GM12878 (cell line): ENCODE measurements at regions not wholly inside any gene's neighbourhood (a gene's known extent, or its start where the extent isn't known, plus 50 kb on each side); places are given as distances from the start of the nearest gene placed in this dataset.

Source experiments
- ATAC-seq: fragments of 200-7000 bp; cut with Tn5 transposase; 3 replicates; pipeline ENCODE4 v1.9.1; 2020; ENCODE audit warnings: mild to moderate bottlenecking, moderate library complexity
- BruUV-seq: library from RNA; stranded (reverse); fragments of 400-500 nt; replicated peaks from 2 replicates; lab custom pipeline; 2021; lab: Mats Ljungman, UMichigan
- CTCF ChIA-PET: fragments of 300-600 bp; sonication (Branson Sonifier 250); formaldehyde crosslinking; extraction: SDS; loops from one replicate; lab custom pipeline; 2021; ENCODE audit warnings: inconsistent platforms; lab: Yijun Ruan, JAX
- POLR2A ChIA-PET: fragments of 350-600 bp; formaldehyde crosslinking; extraction: SDS; loops from one replicate; lab custom pipeline; 2021; ENCODE audit warnings: inconsistent platforms; lab: Charles Lee
- RAD21 ChIA-PET: fragments of 300-600 bp; sonication (Branson Sonifier 250); formaldehyde crosslinking; loops from one replicate; lab custom pipeline; 2023; ENCODE audit warnings: antibody characterized with exemption; ENCODE audit not compliant: unreplicated experiment; lab: Charles Lee
- SMC1A ChIA-PET: fragments of 300-600 bp; sonication (Branson Sonifier 250); formaldehyde crosslinking; loops from one replicate; lab custom pipeline; 2023; ENCODE audit not compliant: unreplicated experiment, uncharacterized antibody; lab: Charles Lee
- DNase-seq: peaks from one replicate; pipeline ENCODE4 v3.0.0-alpha.2; 2011; ENCODE audit warnings: low read depth, low spot score
- FAIRE-seq: peaks from 3 replicates; lab custom pipeline; 2011; peaks lifted over from hg19 to GRCh38; lab: Jason Lieb, UNC
- H2AFZ ChIP-seq: 2 replicates; pipeline ENCODE4 v1.6.0; 2011; ENCODE audit warnings: low read depth, low read length, control low read depth; ENCODE audit not compliant: control insufficient read depth
- H3K27ac ChIP-seq: 2 replicates; pipeline ENCODE4 v1.5.1; 2011; ENCODE audit warnings: control low read depth; ENCODE audit not compliant: control insufficient read depth, insufficient read depth
- H3K27me3 ChIP-seq, 2 experiments: replicated peaks in 1 of 2; 2 replicates each; pipeline versions ENCODE4 v1.6.0 to v1.6.1; 2011; ENCODE audit warnings: low read length in 1 of 2; ENCODE audit not compliant: control insufficient read depth in 2 of 2, insufficient read depth in 2 of 2
- H3K36me3 ChIP-seq, 2 experiments: 2 replicates each; pipeline ENCODE4 v1.5.1; 2011; ENCODE audit warnings: low read length in 1 of 2; ENCODE audit not compliant: control insufficient read depth in 2 of 2, insufficient read depth in 2 of 2
- H3K4me1 ChIP-seq: 2 replicates; pipeline ENCODE4 v1.6.1; 2011; ENCODE audit warnings: mild to moderate bottlenecking, low read length, moderate library complexity, mixed read lengths; ENCODE audit not compliant: control insufficient read depth, insufficient read depth
- H3K4me2 ChIP-seq: 2 replicates; pipeline ENCODE4 v1.6.0; 2011; ENCODE audit warnings: control low read depth; ENCODE audit not compliant: control insufficient read depth, insufficient read depth
- H3K4me3 ChIP-seq: fragments of 200-600 bp; sonication (generic); 2 replicates; pipeline ENCODE4 v1.5.1; 2016
- H3K79me2 ChIP-seq: 2 replicates; pipeline ENCODE4 v1.6.0; 2011; ENCODE audit warnings: low read length; ENCODE audit not compliant: control insufficient read depth, insufficient read depth
- H3K9ac ChIP-seq: 2 replicates; pipeline ENCODE4 v1.8.0; 2011; ENCODE audit warnings: low read length, control low read depth, mixed read lengths; ENCODE audit not compliant: control insufficient read depth, insufficient read depth
- H3K9me3 ChIP-seq: replicated peaks from 3 replicates; pipeline ENCODE4 v1.5.1; 2011; ENCODE audit warnings: mild to moderate bottlenecking, low read length; ENCODE audit not compliant: control insufficient read depth, insufficient read depth
- H4K20me1 ChIP-seq: 2 replicates; pipeline ENCODE4 v1.6.0; 2011; ENCODE audit not compliant: control insufficient read depth, insufficient read depth
- ATF3 ChIP-seq: IDR thresholded peaks from 2 replicates; pipeline ENCODE4 v1.6.1; 2011; ENCODE audit warnings: low read depth, mild to moderate bottlenecking, low read length, moderate library complexity, borderline replicate concordance; ENCODE audit errors: extremely low read depth
- CBFB ChIP-seq: IDR thresholded peaks from 2 replicates; pipeline ENCODE4 v1.6.1; 2016; ENCODE audit warnings: antibody characterized with exemption, low read depth
- CBX5 ChIP-seq: sonication (generic); IDR thresholded peaks from 2 replicates; pipeline ENCODE4 v1.6.1; 2016; ENCODE audit warnings: low read depth, moderate library complexity, mild to moderate bottlenecking, inconsistent platforms
- CHD1 ChIP-seq: IDR thresholded peaks from 2 replicates; pipeline ENCODE4 v1.6.1; 2012; ENCODE audit warnings: low read depth, low read length, improper control_type of control experiment
- IRF3 ChIP-seq: fragments of 450-650 bp; IDR thresholded peaks from 2 replicates; pipeline ENCODE4 v1.6.1; 2014; ENCODE audit warnings: mild to moderate bottlenecking
- MAX ChIP-seq: IDR thresholded peaks from 2 replicates; pipeline ENCODE4 v1.6.1; 2012; ENCODE audit warnings: low read depth, low read length, improper control_type of control experiment
- NBN ChIP-seq: fragments of 450-650 bp; IDR thresholded peaks from 2 replicates; pipeline ENCODE4 v1.6.1; 2016
- PAX5 ChIP-seq: IDR thresholded peaks from 2 replicates; pipeline ENCODE4 v1.6.1; 2011; ENCODE audit warnings: low read depth, low read length, borderline replicate concordance
- PRDM15 ChIP-seq: fragments of 450-650 bp; formaldehyde crosslinking; IDR thresholded peaks from 2 replicates; pipeline ENCODE4 v1.4.0; 2020; ENCODE audit warnings: mild to moderate bottlenecking, moderate library complexity
- SMC3 ChIP-seq: IDR thresholded peaks from 2 replicates; pipeline ENCODE4 v1.6.1; 2011; ENCODE audit warnings: low read length, improper control_type of control experiment, borderline replicate concordance
- SPI1 ChIP-seq: IDR thresholded peaks from 2 replicates; pipeline ENCODE4 v1.6.1; 2011; ENCODE audit warnings: low read depth, mild to moderate bottlenecking, low read length, moderate library complexity, borderline replicate concordance; ENCODE audit not compliant: insufficient read depth
- STAT1 ChIP-seq: fragments of 450-650 bp; conservative IDR thresholded peaks from 2 replicates; pipeline ENCODE4 v1.6.1; 2014; ENCODE audit warnings: antibody characterized with exemption, mild to moderate bottlenecking
- SUPT20H ChIP-seq: IDR thresholded peaks from 2 replicates; pipeline ENCODE4 v1.6.1; 2011; ENCODE audit warnings: low read depth, mild to moderate bottlenecking, low read length, moderate library complexity, borderline replicate concordance; ENCODE audit not compliant: control insufficient read depth
- ZSCAN29 ChIP-seq: fragments of 450-650 bp; IDR thresholded peaks from 2 replicates; pipeline ENCODE4 v1.6.1; 2017; ENCODE audit warnings: mild to moderate bottlenecking, moderate library complexity
- WGBS: methylation state at CpG from one replicate; pipeline ENCODE4 v1.1.6; 2016; ENCODE audit warnings: low lambda C conversion rate; ENCODE audit not compliant: insufficient replicate concordance, insufficient coverage; ENCODE audit errors: missing lambda C conversion rate; 5-methylcytosine and 5-hydroxymethylcytosine counted together
- in situ Hi-C: fragments of 300-500 bp; cut with MboI; formaldehyde crosslinking; loops from 9 replicates; pipeline ENCODE4 v1.14.3; 2018; ENCODE audit warnings: mixed read lengths
- intact Hi-C: fragments of 100-400 bp; cut with micrococcal nuclease; formaldehyde crosslinking; loops from one replicate; pipeline ENCODE4 v1.14.2; 2022; ENCODE audit not compliant: unreplicated experiment

- H3K36me3 ChIP-seq: no peaks in the 10 kb centered on the region
- no peak for FAIRE-seq
- ATAC-seq: no peak
- no peak overlapping the region for H3K4me2 ChIP-seq
- H3K9me3 ChIP-seq: no peaks in the 10 kb centered on the region
- no TSS peak for BruUV-seq
- no peak overlapping the region for H3K9ac ChIP-seq
- H3K4me1 ChIP-seq: no peaks in the 10 kb centered on the region
- no peak overlapping the region for H2AFZ ChIP-seq
- 0% methylated on average over 1 of the region's 1 CpG for WGBS
- H3K4me3 ChIP-seq: no peak overlapping the region
- H4K20me1 ChIP-seq: no peaks in the 10 kb centered on the region
- RAD21 ChIA-PET: no interaction called here
- H3K79me2 ChIP-seq: no peaks in the 10 kb centered on the region
- POLR2A ChIA-PET: no interaction called here
- in situ Hi-C loops (no loop called here), intact Hi-C loops (no loop called here)
- no peak for TF ChIP-seq IRF3
- TF ChIP-seq PRDM15: no peak
- TF ChIP-seq CBX5: no peak
- TF ChIP-seq NBN: no peak
- no peak for TF ChIP-seq SMC3
- TF ChIP-seq ZSCAN29: no peak
- TF ChIP-seq CBFB: no peak
- TF ChIP-seq STAT1: no peak
- no peak for TF ChIP-seq ATF3
- TF ChIP-seq SUPT20H: no peak
- TF ChIP-seq PAX5: no peak
- TF ChIP-seq CHD1: no peak
- TF ChIP-seq SPI1: no peak
- TF ChIP-seq MAX: no peak
- no peak overlapping the region for H3K27ac ChIP-seq
- DNase-seq: no peak
- SMC1A ChIA-PET: no interaction called here
- CTCF ChIA-PET: no interaction called here
- H3K27me3 ChIP-seq: no peaks in the 10 kb centered on the region
Measured at GRCh38 chr13:90352763-90353162, 994.7 kb upstream of the MIR17HG start.
